ENCODE measurements at regions not wholly inside any gene's neighbourhood (a gene's known extent, or its start where the extent isn't known, plus 50 kb on each side); places are given as distances from the start of the nearest gene placed in this dataset.

DNA sequence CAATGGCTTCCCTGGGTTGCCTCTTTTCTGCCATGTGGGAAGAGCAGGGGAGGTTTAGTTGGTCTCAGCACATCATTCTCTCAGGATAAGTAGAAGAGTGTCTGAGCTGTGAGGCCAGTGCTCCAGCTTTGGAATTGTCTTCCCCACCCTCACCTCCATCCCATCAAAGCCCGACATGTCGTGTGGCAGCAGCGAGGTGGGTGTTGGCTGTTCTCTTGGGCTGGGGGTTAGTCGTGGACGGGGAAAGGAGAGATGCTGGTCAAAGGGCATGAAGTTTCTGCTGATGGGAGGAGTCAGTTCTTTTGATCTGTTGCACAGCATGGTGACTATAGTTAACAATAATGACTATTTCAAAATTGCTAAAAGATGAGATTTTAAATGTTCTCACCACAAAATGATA, 404.2 kb downstream of the TMEM121 start:
- TF ChIP-seq, protein P1, sequence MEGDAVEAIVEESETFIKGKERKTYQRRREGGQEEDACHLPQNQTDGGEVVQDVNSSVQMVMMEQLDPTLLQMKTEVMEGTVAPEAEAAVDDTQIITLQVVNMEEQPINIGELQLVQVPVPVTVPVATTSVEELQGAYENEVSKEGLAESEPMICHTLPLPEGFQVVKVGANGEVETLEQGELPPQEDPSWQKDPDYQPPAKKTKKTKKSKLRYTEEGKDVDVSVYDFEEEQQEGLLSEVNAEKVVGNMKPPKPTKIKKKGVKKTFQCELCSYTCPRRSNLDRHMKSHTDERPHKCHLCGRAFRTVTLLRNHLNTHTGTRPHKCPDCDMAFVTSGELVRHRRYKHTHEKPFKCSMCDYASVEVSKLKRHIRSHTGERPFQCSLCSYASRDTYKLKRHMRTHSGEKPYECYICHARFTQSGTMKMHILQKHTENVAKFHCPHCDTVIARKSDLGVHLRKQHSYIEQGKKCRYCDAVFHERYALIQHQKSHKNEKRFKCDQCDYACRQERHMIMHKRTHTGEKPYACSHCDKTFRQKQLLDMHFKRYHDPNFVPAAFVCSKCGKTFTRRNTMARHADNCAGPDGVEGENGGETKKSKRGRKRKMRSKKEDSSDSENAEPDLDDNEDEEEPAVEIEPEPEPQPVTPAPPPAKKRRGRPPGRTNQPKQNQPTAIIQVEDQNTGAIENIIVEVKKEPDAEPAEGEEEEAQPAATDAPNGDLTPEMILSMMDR (IDR thresholded peaks at IDR 0.05; ENCODE audit: low read depth, low read length), result no peak
- Histone ChIP-seq H3K27ac (no peak overlapping the region), H3K36me3 (no peaks in the 10 kb centered on the region), H3K4me3 (ENCODE audit: low read depth, low read length) (no peak overlapping the region), H3K27me3 (ENCODE audit: insufficient read depth, low read depth, severe bottlenecking) (peaks cover 46% of the 10 kb centered on the region), H3K9me3 (ENCODE audit: severe bottlenecking) (no peaks in the 10 kb centered on the region)
- DNase-seq, result no peak

DNA sequence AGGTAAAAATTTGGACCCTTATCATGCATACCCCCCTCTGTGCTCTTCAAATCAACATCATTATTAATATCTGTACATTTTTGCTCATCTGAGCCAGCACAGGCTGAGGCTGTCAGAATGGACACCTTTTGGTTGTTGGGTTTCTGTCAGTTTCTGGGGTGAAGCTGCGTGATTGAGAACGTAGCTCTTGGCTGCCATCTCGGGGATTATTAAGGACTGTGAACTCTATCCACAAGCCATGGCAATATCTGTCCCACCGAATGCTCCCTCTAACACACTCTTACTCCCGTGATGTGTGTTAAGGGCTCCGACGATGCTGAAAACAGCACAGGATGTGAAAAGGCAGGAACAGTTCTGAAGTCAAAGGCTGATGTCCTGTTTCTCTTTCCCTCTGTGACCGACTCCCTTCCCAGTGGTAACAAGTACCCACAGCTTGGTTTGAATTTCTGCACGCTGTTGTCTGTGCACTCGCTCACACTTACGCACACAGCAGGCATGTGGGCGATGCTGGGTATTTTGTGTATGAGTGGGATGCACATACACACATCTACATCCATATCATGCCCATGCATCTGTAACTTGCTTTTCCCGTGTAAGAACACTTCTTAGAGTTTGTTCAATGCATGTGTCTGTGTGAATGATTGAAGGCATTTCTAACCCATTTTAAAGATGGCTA, 405.6 kb downstream of the TMEM121 start:
- Histone ChIP-seq H3K27me3 (ENCODE audit: insufficient read depth, low read depth, severe bottlenecking) (peaks cover 60% of the 10 kb centered on the region), H3K36me3 (no peaks in the 10 kb centered on the region), H3K9me3 (ENCODE audit: severe bottlenecking) (no peaks in the 10 kb centered on the region), H3K27ac (no peak overlapping the region), H3K4me3 (ENCODE audit: low read depth, low read length) (no peak overlapping the region)
- DNase-seq, result no peak
- TF ChIP-seq, protein P1 (IDR thresholded peaks at IDR 0.05; ENCODE audit: low read depth, low read length), result 0 out of 2 replicates have a peak, but pooled peaks have one; percentile 18

DNA sequence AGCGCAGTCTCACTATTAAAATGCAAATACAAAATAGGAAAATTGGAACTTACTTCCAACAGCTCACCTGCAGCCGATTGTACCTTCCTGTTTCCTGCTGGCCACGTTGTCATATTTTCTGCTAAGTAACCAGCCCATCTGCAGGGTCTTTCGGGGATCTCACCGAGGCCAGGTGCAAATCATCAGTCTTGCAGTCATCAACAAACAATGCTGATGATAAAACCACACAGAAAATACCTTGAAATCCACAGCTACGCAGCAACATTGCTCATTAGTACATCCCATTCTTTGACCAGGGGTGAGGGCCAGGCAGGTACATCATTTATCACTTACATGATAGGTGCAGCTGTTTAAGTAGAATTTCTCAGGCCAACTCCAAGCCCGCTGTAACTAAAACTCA, 406.9 kb downstream of the TMEM121 start:
- Histone ChIP-seq H3K36me3 (no peaks in the 10 kb centered on the region), H3K27ac (no peak overlapping the region), H3K9me3 (ENCODE audit: severe bottlenecking) (peaks cover under 1% of the 10 kb centered on the region), H3K27me3 (ENCODE audit: insufficient read depth, low read depth, severe bottlenecking) (peaks cover 63% of the 10 kb centered on the region), H3K4me3 (ENCODE audit: low read depth, low read length) (no peak overlapping the region)
- TF ChIP-seq, protein P1 (IDR thresholded peaks at IDR 0.05; ENCODE audit: low read depth, low read length), result no peak
- no peak for DNase-seq

DNA sequence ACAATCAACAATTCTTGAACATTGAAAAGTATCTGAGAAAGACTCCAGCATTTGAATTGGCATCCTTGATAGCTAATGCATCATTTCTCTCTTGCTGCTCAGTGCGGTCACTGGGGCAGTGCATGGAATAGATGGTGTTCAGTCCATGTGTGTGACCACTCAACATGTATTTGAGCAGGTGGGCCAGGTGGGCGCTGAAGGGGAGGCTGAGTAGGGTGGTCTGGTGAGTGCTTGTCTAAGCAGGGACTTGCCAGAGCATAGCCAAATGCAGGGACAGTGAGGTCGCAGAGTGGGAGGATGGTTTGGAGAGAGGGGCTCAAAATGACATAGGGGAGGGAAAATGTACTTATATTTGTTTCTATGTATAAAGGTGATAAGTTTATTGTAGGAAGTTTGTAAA, 409.0 kb downstream of the TMEM121 start:
- H3K4me3 ChIP-seq (ENCODE audit: low read depth, low read length), result no peak overlapping the region
- peaks cover 20% of the 10 kb centered on the region for H3K9me3 ChIP-seq (ENCODE audit: severe bottlenecking)

DNA sequence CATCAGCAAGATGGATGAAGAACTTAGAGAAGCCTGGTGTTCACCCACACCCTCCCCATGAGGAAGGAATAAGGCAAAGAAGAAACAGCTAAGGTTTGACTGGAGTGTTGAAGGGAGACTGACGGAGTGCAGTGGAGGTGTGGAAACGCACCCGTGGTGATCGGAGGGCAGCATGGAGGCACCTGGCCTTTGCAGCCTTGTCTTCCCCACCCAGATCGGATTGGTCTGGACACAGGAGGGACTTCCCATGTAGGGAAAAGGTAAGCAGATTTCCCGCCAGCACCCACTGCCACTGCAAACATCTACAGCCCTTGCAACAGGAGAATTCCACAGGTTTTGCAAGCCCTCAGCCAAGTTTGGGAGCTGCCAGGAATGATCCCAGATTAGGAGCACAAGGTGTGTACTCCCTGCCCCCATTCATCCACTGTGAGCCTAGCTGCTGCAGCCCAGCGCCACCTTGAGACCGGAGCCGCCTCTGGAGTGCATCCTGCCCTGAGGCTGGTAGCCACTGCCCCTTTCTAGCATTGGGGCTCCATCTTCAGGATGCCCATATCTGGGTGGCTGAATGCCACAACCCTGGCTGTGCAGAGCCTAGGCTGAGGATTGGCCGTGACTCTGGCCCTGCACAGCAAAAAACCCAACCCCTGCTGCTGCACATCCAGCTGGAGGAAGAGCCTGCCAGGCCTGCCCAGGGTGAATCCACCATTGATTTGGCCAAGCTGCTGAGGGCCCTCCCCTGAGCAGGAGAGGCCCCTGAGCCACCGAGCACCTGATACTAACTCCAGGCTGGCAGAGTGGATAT, 411.1 kb downstream of the TMEM121 start:
- Histone ChIP-seq H3K36me3 (no peaks in the 10 kb centered on the region), H3K27me3 (ENCODE audit: insufficient read depth, low read depth, severe bottlenecking) (peaks cover 68% of the 10 kb centered on the region), H3K27ac (no peak overlapping the region), H3K9me3 (ENCODE audit: severe bottlenecking) (peaks cover 20% of the 10 kb centered on the region), H3K4me3 (ENCODE audit: low read depth, low read length) (no peak overlapping the region)
- TF ChIP-seq, protein P1 (IDR thresholded peaks at IDR 0.05; ENCODE audit: low read depth, low read length), result peak; percentile 21; the same call in 1 of the 2 replicates
- no peak for DNase-seq

More for the DNA sequence above, 409.0 kb downstream of the TMEM121 start:
- peaks cover 66% of the 10 kb centered on the region for H3K27me3 ChIP-seq (ENCODE audit: insufficient read depth, low read depth, severe bottlenecking)
- no peak for DNase-seq
- H3K27ac ChIP-seq, result no peak overlapping the region
- H3K36me3 ChIP-seq, result no peaks in the 10 kb centered on the region
- TF ChIP-seq, protein P1 (IDR thresholded peaks at IDR 0.05; ENCODE audit: low read depth, low read length), result no peak
